Progenitor cell of endocrine pancreas (in vitro differentiated cells): ENCODE measurements at regions not wholly inside any gene's neighbourhood (a gene's known extent, or its start where the extent isn't known, plus 50 kb on each side); places are given as distances from the start of the nearest gene placed in this dataset.

ENCODE experiments used
- DNase-seq: peaks from one replicate; pipeline ENCODE4 v3.0.0; 2021; ENCODE audit warnings: low spot score; ENCODE audit not compliant: unreplicated experiment
- H3K27ac Mint-ChIP-seq: 2 replicates; pipeline ENCODE4 v1.8.0; 2021; ENCODE audit warnings: mild to moderate bottlenecking, moderate library complexity, mixed read lengths
- H3K27me3 Mint-ChIP-seq: 2 replicates; pipeline ENCODE4 v1.8.0; 2021; ENCODE audit warnings: mixed read lengths
- H3K36me3 Mint-ChIP-seq: 2 replicates; pipeline ENCODE4 v1.8.0; 2022; ENCODE audit warnings: mixed read lengths; ENCODE audit not compliant: insufficient read depth
- H3K4me1 Mint-ChIP-seq: 2 replicates; pipeline ENCODE4 v1.8.0; 2021; ENCODE audit warnings: low read depth, mixed read lengths
- H3K4me3 Mint-ChIP-seq: 2 replicates; pipeline ENCODE4 v1.8.0; 2021; ENCODE audit warnings: low read depth, mild to moderate bottlenecking, moderate library complexity, mixed read lengths
- H3K9me3 Mint-ChIP-seq: 2 replicates; pipeline ENCODE4 v1.8.0; 2021; ENCODE audit warnings: low read depth, mixed read lengths
- TF ChIP-seq, protein P1 (sequence below): fragments of 200-600 bp; sonication (generic); IDR thresholded peaks from one replicate; pipeline ENCODE4 v1.5.0; 2021; ENCODE audit warnings: antibody characterized with exemption, mild to moderate bottlenecking; ENCODE audit not compliant: unreplicated experiment

DNA sequence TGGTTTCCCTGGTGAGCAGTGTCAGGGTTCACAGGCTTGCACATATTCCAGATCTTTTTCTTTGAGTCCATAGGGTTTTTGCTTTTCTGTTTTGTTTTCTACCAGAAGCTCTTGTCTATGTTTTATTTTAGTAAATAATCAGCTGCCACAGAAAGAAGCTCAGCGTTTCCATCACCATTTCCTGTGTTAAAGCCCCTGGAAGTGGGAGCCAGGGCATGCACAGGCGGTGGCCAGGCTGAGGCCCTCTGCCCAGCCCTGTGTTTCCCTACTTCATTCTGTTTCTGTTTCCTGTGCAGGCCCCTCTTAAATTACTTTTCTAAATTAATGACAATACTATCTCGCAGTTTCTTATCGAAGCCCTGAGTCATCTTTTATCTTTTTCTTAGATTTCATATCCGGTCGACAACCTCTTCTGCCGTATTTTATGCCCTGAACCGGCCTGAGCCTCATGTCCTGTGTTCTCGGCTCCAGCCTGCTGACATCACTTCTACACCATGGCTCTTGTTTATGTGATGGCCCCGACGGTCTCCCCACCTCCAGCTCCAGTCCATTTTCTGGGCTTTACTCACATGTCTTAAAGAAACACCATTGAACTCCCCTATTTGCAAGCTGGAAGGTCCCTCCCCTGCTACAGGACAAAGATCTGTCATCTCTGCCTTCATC, 442.2 kb downstream of the TCERG1L start:
- H3K4me3 Mint-ChIP-seq: no peak overlapping the region
- H3K4me1 Mint-ChIP-seq: no peaks in the 10 kb centered on the region
- H3K36me3 Mint-ChIP-seq: no peaks in the 10 kb centered on the region
- peaks cover 19% of the 10 kb centered on the region for H3K27me3 Mint-ChIP-seq
- H3K27ac Mint-ChIP-seq: no peak overlapping the region
- H3K9me3 Mint-ChIP-seq: no peaks in the 10 kb centered on the region
- DNase-seq: no peak
- TF ChIP-seq, protein P1, sequence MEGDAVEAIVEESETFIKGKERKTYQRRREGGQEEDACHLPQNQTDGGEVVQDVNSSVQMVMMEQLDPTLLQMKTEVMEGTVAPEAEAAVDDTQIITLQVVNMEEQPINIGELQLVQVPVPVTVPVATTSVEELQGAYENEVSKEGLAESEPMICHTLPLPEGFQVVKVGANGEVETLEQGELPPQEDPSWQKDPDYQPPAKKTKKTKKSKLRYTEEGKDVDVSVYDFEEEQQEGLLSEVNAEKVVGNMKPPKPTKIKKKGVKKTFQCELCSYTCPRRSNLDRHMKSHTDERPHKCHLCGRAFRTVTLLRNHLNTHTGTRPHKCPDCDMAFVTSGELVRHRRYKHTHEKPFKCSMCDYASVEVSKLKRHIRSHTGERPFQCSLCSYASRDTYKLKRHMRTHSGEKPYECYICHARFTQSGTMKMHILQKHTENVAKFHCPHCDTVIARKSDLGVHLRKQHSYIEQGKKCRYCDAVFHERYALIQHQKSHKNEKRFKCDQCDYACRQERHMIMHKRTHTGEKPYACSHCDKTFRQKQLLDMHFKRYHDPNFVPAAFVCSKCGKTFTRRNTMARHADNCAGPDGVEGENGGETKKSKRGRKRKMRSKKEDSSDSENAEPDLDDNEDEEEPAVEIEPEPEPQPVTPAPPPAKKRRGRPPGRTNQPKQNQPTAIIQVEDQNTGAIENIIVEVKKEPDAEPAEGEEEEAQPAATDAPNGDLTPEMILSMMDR: no peak

DNA sequence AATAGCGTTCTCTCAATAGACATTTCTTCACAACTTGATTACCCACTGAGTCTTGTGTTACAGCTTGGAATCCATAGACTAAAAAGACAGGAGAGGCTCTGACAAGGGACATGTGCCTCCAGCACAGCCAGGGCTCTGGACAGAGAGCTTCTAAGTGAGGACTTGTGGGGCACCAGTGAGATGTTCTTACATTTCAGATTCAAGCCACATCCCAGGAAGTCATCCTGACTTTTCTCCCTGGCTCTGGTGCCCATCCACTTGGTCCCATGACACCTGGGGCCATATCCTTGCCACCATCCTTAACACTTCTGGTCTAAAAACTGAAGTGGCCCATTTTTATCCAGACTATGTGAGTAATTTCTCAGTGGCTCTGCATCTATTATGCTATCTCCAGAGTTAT, 440.1 kb downstream of the TCERG1L start:
- Mint-ChIP-seq H3K36me3 (no peaks in the 10 kb centered on the region), H3K4me1 (no peaks in the 10 kb centered on the region), H3K9me3 (no peaks in the 10 kb centered on the region), H3K27me3 (peaks cover 22% of the 10 kb centered on the region), H3K27ac (no peak overlapping the region), H3K4me3 (no peak overlapping the region)
- no peak for DNase-seq
- TF ChIP-seq, protein P1: no peak

DNA sequence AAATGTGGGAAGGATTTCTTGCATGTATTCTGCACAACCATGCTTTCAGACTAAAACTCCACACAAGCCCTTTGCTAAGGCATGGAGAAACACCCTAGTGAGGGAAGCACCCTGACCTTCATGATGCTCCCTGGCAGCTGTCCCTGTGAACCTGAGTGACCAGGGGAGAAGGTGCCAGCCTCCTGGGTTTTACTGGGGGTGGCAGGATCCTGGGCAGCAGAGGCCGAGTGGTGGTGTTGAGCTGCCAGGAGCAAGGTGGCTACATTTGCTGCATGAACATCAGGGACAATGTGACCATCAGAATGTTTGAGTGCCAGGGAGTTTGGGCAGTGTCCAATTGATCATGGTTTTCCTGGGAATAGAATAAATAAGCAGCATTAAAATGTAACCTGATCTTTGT, 437.9 kb downstream of the TCERG1L start:
- Mint-ChIP-seq H3K4me3 (no peak overlapping the region), H3K9me3 (no peaks in the 10 kb centered on the region), H3K4me1 (no peaks in the 10 kb centered on the region), H3K27me3 (peaks cover 21% of the 10 kb centered on the region), H3K27ac (no peak overlapping the region), H3K36me3 (no peaks in the 10 kb centered on the region)
- TF ChIP-seq, protein P1: no peak
- DNase-seq: no peak

DNA sequence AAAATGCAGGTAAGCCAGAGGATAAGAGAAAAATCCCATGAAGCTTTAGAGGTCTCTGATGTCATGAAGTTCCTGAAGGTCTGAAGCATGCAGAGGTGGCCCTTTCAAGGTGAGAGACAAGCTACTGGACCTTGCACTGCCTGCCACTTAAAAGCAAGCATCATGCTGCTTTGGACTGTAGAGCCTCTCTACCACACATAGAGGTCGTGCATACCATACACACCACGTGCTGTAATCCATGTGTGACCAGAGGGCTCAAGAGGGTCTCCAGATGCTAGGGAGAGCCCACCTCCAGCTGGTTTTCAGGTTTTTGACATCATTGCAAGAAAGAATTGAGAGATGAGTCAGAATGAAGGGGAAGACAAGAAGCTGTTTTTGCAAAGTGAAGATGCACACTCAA, 436.4 kb downstream of the TCERG1L start:
- H3K27me3 Mint-ChIP-seq: peaks cover 17% of the 10 kb centered on the region
- no peak for DNase-seq
- TF ChIP-seq, protein P1: no peak
- no peaks in the 10 kb centered on the region for H3K4me1 Mint-ChIP-seq
- no peak overlapping the region for H3K4me3 Mint-ChIP-seq
- H3K36me3 Mint-ChIP-seq: no peaks in the 10 kb centered on the region
- no peaks in the 10 kb centered on the region for H3K9me3 Mint-ChIP-seq
- H3K27ac Mint-ChIP-seq: no peak overlapping the region

DNA sequence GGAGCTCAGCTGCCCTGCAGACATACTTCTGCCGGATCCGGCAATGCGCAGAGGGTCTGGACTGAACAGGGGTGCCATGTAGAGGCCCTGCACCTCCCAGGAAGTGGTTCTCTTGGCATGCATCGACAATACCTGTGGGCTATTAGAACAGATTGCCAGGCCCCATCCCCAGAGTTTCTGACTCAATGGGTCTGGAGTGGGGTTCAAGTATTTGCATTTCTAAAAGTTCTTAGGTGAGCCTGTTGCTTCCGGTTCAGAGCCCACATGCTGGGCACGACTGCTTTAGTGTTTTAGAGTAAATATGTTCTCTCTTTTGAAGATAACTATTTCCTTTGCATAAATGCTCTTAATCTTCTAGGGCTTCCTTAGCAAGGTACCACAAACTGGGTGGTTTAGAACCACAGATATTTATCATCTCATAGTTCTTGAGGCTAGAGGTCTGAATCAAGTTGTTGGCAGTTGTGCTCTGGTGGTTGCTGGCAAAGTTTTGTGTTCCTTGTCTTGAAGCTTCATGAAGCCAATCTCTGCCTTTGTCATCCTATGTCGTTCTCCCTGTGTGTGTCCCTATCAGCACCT, 435.5 kb downstream of the TCERG1L start:
- Mint-ChIP-seq H3K27ac (no peak overlapping the region), H3K9me3 (no peaks in the 10 kb centered on the region), H3K36me3 (no peaks in the 10 kb centered on the region), H3K4me1 (no peaks in the 10 kb centered on the region), H3K4me3 (no peak overlapping the region), H3K27me3 (peaks cover 15% of the 10 kb centered on the region)
- DNase-seq: no peak
- TF ChIP-seq, protein P1: no peak
